HG03442 (cell line): ENCODE measurements at regions not wholly inside any gene's neighbourhood (a gene's known extent, or its start where the extent isn't known, plus 50 kb on each side); places are given as distances from the start of the nearest gene placed in this dataset.
"Not testable (repeated sequence)": the region's sequence is repeated elsewhere in the genome, so short reads cannot be mapped to it uniquely, and the experiment has no call there.

ENCODE experiments used
- ATAC-seq: cut with Tn5 transposase; IDR thresholded peaks from one replicate; pipeline ENCODE4 v1.9.1; 2021; ENCODE audit warnings: mild to moderate bottlenecking, moderate library complexity; ENCODE audit not compliant: unreplicated experiment

GRCh38 chr15:94838281-94838680, 606.9 kb downstream of the MCTP2 start:
- ATAC-seq = no peak

DNA sequence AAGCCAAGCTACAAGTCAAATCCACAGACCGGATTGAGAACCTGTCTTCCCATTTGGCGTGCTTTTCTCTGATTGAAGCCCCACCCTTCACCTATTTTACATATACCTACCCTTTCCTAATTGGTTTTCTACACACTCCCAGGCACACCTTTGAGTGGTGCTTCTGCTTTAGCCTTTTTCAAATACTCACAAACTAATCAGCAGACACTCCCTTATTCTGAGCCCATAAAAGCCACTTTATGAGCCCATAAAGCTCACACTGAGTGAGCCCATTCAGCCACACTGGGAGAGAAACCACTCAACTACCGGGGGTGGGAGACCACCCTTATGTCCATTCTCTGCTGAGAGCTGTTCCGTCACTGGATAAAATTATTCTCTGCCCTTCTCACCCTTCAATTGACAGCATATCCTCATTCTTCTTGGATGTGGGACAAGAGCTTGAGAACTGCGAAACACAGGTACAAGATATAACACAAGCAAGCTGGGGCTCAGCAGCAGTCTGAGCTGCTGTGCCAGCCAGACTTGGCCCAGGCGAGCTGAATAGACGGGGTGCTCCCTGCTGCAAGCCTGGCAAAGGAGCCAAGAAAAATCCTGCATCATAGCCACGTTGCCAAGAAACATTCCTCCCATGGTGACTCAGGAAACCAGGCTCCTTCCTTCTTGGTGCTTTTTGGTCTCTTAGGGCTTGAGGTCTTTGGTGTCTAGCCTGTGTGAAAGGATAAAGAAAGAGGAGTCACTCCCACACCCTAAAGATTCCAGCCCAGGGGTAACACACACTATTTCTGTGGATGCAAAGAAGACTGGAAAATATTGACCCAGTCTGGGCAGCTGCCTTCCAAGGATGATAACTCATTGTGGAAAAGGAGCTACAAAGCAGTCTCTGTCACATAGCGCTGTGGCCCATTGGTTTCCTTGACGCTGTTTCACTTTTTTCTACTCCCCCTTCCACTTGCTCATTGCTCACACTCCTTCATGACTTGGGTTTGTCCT, 609.7 kb downstream of the MCTP2 start:
- ATAC-seq = no peak

DNA sequence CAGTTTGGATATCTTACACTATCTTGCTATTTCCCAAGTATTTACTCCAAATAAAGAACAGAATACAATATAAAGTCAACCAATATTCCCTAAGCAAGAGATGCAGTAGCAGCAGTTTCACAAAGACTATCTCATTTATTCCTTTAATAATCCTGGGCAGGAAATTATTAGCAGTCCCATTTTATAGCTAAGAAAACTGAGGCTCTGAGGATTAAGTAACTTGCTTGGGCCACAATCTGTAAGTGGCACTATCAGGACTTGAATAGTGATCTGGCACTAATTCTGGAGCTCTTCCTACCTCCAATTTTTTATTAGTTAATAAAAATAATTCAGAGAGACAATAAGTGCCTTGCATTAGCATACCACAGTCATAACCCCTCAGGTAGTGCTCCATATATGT, 611.7 kb downstream of the MCTP2 start:
- ATAC-seq = no peak

DNA sequence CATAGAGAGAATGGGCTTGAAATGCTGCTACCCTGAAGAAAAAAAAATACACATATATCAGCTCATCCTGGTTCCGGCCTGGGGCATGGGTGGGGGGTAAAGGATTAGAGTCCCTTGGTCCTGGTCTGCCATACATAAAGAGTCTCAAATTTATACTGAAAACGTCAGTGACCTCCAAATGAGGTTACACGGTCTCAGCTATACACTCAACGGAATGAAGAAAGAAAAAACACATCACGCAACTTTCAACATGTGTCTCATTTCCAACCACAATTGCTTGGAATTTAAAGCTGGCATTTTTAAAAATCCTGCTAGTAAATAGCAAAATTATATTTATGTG, 612.8 kb downstream of the MCTP2 start:
- ATAC-seq = no peak

DNA sequence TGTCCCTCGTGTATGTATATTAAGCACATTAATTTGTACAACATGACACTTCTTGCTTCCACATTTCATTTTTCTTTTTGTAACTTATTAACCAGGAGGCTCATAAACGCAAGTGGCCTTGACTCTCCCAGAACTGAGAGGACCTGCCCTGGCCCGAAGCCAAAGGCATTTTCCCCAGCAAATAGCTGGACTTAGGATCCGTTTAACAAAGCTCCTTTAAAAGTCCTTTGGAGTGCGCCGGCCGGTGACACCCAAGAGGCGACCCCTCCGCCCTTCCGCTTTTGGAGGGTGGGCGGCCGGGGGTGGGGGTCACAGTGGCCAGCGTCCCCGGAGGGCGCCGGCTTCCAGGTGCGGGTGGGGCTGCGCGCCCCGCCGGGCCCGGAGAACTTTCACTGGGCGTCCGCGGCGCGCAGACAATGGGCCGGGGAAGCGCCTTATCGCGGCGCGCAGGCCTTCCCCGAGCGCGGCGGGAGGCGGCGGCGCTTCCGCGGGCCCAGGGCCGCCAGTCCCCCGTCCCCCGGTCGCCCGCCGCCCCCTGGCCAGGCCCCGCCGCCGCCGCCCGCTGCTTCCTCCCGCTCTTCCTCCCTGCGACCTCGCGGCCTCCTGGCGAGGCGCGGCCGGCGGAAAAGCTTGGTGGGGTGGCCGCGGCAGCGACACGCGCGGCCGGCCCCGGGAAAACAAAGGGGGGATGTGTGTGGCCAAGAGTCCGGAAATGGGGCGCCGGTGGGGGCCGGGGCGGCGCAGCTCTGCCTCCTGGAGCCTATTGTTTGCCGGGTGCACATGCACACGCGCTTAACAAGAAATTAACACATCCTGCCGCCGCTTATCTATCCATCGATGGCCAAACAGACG, 613.4 kb downstream of the MCTP2 start:
- no peak for ATAC-seq

DNA sequence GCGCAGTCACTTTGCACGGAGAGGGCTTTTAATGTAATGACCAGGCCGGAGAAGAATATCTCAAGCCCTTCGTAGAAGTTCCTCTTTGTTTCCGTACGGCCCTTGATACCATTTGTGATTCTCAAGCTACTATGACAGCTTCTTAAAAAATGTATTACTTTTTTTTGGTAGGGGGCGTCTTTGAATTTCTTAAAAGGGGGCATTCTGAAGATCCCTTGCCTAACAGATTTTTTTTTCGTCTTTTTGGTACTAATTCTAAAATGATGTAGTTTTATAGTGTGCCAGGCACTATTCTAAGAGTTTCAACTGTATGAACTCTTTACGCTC, 614.0 kb downstream of the MCTP2 start:
- no peak for ATAC-seq

GRCh38 chr15:94847325-94847724, 616.0 kb downstream of the MCTP2 start:
- no peak for ATAC-seq

GRCh38 chr15:94848054-94848453, 616.7 kb downstream of the MCTP2 start:
- no peak for ATAC-seq

DNA sequence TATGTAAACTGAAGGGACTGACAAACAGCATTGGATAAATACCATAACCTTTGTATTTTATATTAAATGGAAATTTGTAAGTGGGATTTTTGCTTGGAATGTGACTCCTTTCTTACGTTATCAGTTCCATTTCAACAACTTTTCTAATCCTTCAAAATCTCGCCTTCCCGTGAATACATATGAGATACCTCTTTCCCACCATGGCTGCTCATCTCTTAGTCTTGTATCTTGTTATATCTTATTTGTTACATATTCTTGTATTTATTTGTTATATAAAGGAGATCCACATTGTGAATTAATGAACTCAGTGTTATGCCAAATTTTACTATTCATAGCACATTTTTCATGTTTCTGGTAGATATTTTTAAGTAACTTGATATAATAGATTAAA, 623.7 kb downstream of the MCTP2 start:
- no peak for ATAC-seq

DNA sequence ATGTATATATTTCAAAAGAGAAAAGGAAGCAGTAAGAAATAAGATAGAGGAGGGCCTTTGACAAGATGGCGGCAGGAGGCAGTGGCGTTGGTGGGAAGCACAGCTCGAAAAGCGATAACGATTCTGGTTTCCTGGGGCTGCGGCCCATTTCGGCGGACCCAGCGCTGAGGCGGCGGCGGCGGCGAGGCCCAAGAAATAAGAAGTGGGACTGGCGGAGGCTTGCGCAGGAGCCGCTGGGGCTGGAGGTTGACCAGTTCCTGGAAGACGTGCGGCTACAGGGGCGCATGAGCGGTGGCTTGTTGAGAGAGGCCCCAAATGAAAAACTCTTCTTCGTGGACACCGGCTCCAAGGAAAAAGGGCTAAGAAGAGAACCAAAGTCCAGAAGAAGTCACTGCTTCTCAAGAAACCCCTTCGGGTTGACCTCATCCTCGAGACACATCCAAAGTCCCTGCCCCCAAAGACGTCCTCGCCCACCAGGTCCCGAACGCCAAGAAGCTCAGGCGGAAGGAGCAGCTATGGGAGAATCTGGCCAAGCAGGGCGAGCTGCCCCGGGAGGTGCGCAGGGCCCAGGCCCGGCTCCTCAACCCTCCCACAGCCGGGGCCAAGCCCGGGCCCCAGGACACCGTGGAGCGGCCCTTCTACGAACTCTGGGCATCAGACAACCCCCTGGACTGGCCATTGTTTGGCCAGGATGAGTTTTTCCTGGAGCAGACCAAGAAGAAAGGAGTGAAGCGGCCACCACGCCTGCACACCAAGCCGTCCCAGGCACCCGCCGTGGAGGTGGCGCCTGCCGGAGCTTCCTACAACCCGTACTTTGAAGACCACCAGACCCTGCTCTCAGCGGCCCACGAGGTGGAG, 624.3 kb downstream of the MCTP2 start:
- ATAC-seq = no peak

GRCh38 chr15:94856267-94856854, 625.0 kb downstream of the MCTP2 start:
- ATAC-seq = no peak

- no peak for ATAC-seq
Observed at GRCh38 chr15:94857466-94857865, 626.1 kb downstream of the MCTP2 start.

- no peak for ATAC-seq
Observed at GRCh38 chr15:94858011-94858410, 626.6 kb downstream of the MCTP2 start.

- no peak for ATAC-seq
Observed at GRCh38 chr15:94858449-94858848, 627.1 kb downstream of the MCTP2 start.

- ATAC-seq = no peak
Observed at GRCh38 chr15:94858920-94859319, 627.6 kb downstream of the MCTP2 start.

DNA sequence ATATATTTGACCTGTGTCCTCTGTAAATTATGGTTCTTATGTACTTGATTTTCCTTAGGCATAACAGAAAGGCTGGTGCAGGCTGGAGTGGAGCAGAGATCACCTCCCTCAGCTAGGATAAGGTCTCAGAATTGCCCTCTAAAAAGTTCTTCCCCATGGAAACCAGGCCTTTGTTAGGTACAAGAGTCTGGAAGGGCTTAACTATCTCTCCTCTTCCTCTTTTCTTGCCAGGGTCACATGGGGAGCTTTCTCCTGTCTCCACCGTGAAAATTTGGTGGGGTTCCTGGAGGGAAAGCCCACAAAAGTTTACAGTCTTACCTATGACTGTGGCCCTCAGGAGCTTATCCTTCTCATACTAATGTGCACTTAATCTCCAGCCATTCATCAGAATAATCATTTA, 633.2 kb downstream of the MCTP2 start:
- ATAC-seq = no peak

- not testable (repeated sequence) for ATAC-seq
Observed at GRCh38 chr15:94868265-94868664, 636.9 kb downstream of the MCTP2 start.

- ATAC-seq = no peak
Observed at GRCh38 chr15:94875550-94875949, 644.2 kb downstream of the MCTP2 start.

GRCh38 chr15:94877833-94878232, 646.5 kb downstream of the MCTP2 start:
- no peak for ATAC-seq

DNA sequence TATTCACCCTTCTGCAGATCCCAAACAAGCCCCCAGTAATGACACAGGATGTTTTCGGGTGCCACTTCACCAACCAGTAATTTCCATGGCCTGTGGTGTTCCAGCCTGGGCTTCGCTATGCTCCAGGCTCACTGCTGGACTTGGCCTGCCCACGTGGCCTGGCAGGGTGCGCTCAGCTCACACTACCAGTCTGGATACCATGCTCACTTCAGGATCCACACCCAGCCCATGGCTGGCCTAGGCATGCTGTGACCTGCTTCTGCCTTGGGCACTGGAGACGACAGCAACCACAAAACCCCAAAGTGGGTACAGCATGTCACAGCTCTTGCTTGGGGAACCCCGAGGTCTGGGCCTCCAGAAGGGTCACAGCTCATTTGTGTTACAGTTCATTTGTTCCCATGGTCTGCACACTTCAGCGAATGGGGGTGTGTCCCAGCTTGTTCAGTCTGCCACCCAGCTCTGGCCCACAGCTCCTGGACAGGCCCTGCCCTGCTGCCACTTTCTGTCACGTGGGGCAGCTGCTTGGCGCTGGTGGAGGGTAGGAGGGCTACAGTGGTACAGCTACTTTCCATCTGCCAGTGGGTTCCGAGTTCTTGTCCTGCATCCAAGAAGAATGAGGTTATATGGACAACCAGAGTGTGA, 650.8 kb downstream of the MCTP2 start:
- no peak for ATAC-seq
